Neural progenitor cell (in vitro differentiated cells): ENCODE measurements at regions not wholly inside any gene's neighbourhood (a gene's known extent, or its start where the extent isn't known, plus 50 kb on each side); places are given as distances from the start of the nearest gene placed in this dataset.

Experiments
- DNase-seq: peaks from one replicate; pipeline ENCODE4 v3.0.0-alpha.2; 2016; ENCODE audit warnings: low spot score
- H2AFZ ChIP-seq: fragments of 200-600 bp; sonication (generic); replicated peaks from 2 replicates; pipeline ENCODE4 v1.6.1; 2016; ENCODE audit warnings: antibody characterized with exemption
- H3F3A ChIP-seq: fragments of 200-600 bp; sonication (generic); 2 replicates; pipeline ENCODE4 v1.6.1; 2016; ENCODE audit warnings: antibody characterized with exemption, low read depth
- H3K27ac ChIP-seq: fragments of 200-600 bp; sonication (generic); 2 replicates; pipeline ENCODE4 v1.5.1; 2016; ENCODE audit warnings: mild to moderate bottlenecking
- H3K27me3 ChIP-seq: fragments of 200-600 bp; sonication (generic); 2 replicates; pipeline ENCODE4 v1.6.1; 2016; ENCODE audit warnings: mild to moderate bottlenecking, moderate library complexity
- H3K36me3 ChIP-seq: fragments of 200-600 bp; sonication (generic); 2 replicates; pipeline ENCODE4 v1.5.1; 2016
- H3K4me1 ChIP-seq: fragments of 200-600 bp; sonication (generic); 2 replicates; pipeline ENCODE4 v1.6.1; 2016; ENCODE audit warnings: mixed run types
- H3K4me2 ChIP-seq: fragments of 200-600 bp; sonication (generic); 2 replicates; pipeline ENCODE4 v1.6.1; 2016
- H3K4me3 ChIP-seq: fragments of 200-600 bp; sonication (generic); 2 replicates; pipeline ENCODE4 v1.5.1; 2016
- H3K79me2 ChIP-seq: fragments of 200-600 bp; sonication (generic); 2 replicates; pipeline ENCODE4 v1.6.1; 2016; ENCODE audit warnings: low read depth
- H3K9ac ChIP-seq: fragments of 200-600 bp; sonication (generic); 2 replicates; pipeline ENCODE4 v1.6.1; 2016
- H3K9me3 ChIP-seq: fragments of 200-600 bp; sonication (generic); 2 replicates; pipeline ENCODE4 v1.5.1; 2016; ENCODE audit warnings: low read depth
- H4K20me1 ChIP-seq: fragments of 200-600 bp; sonication (generic); 2 replicates; pipeline ENCODE4 v1.6.1; 2016; ENCODE audit warnings: low read depth
- H3K27ac Mint-ChIP-seq: 3 replicates; pipeline ENCODE4 v1.8.0; 2021; ENCODE audit warnings: mixed read lengths
- H3K27me3 Mint-ChIP-seq: 2 replicates; pipeline ENCODE4 v1.8.0; 2022; ENCODE audit warnings: low read depth, mild to moderate bottlenecking, inconsistent platforms, moderate library complexity, mixed read lengths; ENCODE audit not compliant: insufficient read depth
- H3K36me3 Mint-ChIP-seq: 3 replicates; pipeline ENCODE4 v1.8.0; 2021; ENCODE audit warnings: mixed read lengths
- H3K4me1 Mint-ChIP-seq: 3 replicates; pipeline ENCODE4 v1.8.0; 2021; ENCODE audit warnings: mixed read lengths
- H3K4me3 Mint-ChIP-seq: 3 replicates; pipeline ENCODE4 v1.8.0; 2021; ENCODE audit warnings: mild to moderate bottlenecking, moderate library complexity, mixed read lengths
- H3K9me3 Mint-ChIP-seq: 3 replicates; pipeline ENCODE4 v1.8.0; 2020; ENCODE audit warnings: mixed read lengths
- EZH2 ChIP-seq: fragments of 200-600 bp; sonication (generic); IDR thresholded peaks from 2 replicates; pipeline ENCODE4 v1.6.1; 2017; ENCODE audit warnings: antibody characterized with exemption, mild to moderate bottlenecking, moderate library complexity
- EZH2phosphoT487 ChIP-seq: fragments of 200-600 bp; sonication (generic); IDR thresholded peaks from 2 replicates; pipeline ENCODE4 v1.6.1; 2017; ENCODE audit warnings: antibody characterized with exemption
- TF ChIP-seq, protein P1 (sequence below): fragments of 200-600 bp; sonication (generic); IDR thresholded peaks from 2 replicates; pipeline ENCODE4 v1.5.1; 2017; ENCODE audit warnings: antibody characterized with exemption, mild to moderate bottlenecking

DNA sequence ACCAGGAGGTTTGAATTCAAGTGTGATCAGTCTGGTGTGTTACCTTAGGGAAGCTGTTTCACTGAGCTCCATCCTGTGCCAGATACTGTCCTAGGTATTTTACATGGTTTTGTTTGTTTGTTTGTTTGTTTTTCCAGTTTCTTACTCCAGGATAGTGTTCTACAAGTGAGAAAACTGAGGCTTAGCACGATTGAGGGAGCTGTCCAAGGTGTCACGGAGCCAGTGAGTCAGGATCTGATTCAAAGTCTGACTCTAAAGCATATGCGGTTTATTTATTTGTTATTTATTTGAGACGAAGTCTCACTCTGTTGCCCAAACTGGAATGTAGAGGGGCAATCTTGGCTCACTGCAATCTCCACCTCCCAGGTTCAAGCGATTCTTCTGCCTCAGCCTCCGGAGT is 79.7 kb upstream of the GNG2 start:
- Histone ChIP-seq H3K4me1 (no peaks in the 10 kb centered on the region), H2AFZ (no peak overlapping the region), H3K27me3 (peaks cover 5% of the 10 kb centered on the region), H3K9me3 (no peaks in the 10 kb centered on the region), H3F3A (no peaks in the 10 kb centered on the region), H3K4me3 (no peak overlapping the region), H3K27ac (no peak overlapping the region), H4K20me1 (no peaks in the 10 kb centered on the region), H3K79me2 (no peaks in the 10 kb centered on the region), H3K9ac (no peak overlapping the region), H3K36me3 (no peaks in the 10 kb centered on the region), H3K4me2 (no peak overlapping the region)
- TF ChIP-seq EZH2phosphoT487: no peak
- TF ChIP-seq, protein P1, sequence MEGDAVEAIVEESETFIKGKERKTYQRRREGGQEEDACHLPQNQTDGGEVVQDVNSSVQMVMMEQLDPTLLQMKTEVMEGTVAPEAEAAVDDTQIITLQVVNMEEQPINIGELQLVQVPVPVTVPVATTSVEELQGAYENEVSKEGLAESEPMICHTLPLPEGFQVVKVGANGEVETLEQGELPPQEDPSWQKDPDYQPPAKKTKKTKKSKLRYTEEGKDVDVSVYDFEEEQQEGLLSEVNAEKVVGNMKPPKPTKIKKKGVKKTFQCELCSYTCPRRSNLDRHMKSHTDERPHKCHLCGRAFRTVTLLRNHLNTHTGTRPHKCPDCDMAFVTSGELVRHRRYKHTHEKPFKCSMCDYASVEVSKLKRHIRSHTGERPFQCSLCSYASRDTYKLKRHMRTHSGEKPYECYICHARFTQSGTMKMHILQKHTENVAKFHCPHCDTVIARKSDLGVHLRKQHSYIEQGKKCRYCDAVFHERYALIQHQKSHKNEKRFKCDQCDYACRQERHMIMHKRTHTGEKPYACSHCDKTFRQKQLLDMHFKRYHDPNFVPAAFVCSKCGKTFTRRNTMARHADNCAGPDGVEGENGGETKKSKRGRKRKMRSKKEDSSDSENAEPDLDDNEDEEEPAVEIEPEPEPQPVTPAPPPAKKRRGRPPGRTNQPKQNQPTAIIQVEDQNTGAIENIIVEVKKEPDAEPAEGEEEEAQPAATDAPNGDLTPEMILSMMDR: no peak
- TF ChIP-seq EZH2: no peak
- peak; percentile 46 for DNase-seq
- Mint-ChIP-seq H3K4me1 (peaks cover 10% of the 10 kb centered on the region), H3K27me3 (peaks cover 12% of the 10 kb centered on the region), H3K4me3 (no peak overlapping the region), H3K36me3 (no peaks in the 10 kb centered on the region), H3K9me3 (peaks cover under 1% of the 10 kb centered on the region), H3K27ac (no peak overlapping the region)

DNA sequence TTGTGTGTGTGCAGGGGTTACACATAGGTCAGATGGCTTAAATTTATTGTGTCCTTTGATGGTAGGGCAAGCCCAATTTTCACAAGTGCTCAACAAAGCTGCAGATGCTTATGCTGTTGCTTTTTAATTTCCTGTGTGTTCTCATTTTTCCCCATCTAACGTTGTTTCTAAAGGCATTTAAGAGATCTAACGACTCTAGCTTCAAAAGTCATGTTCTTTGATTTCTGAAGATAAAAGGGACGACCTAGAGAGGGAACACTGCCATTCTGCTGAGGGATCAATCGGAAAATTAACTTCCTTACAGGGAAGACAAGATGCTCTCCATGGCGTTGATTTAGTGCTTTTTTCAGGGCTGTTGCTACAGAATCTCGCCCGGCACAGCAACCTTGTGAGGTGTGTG is 79.0 kb upstream of the GNG2 start:
- no peak overlapping the region for H3K27ac Mint-ChIP-seq
- Histone ChIP-seq H3K4me3 (no peak overlapping the region), H3K4me1 (no peaks in the 10 kb centered on the region), H3F3A (no peaks in the 10 kb centered on the region), H2AFZ (no peak overlapping the region), H3K27me3 (peaks cover 5% of the 10 kb centered on the region), H3K79me2 (no peaks in the 10 kb centered on the region), H4K20me1 (no peaks in the 10 kb centered on the region), H3K4me2 (no peak overlapping the region), H3K36me3 (no peaks in the 10 kb centered on the region), H3K27ac (no peak overlapping the region), H3K9me3 (no peaks in the 10 kb centered on the region), H3K9ac (no peak overlapping the region)
- DNase-seq: no peak
- TF ChIP-seq EZH2phosphoT487 (no peak), EZH2 (no peak)
- TF ChIP-seq, protein P1: no peak
- H3K36me3 Mint-ChIP-seq: no peaks in the 10 kb centered on the region
- H3K4me1 Mint-ChIP-seq: peaks cover 7% of the 10 kb centered on the region
- no peak overlapping the region for H3K4me3 Mint-ChIP-seq
- peaks cover 7% of the 10 kb centered on the region for H3K9me3 Mint-ChIP-seq
- H3K27me3 Mint-ChIP-seq: peaks cover 7% of the 10 kb centered on the region

DNA sequence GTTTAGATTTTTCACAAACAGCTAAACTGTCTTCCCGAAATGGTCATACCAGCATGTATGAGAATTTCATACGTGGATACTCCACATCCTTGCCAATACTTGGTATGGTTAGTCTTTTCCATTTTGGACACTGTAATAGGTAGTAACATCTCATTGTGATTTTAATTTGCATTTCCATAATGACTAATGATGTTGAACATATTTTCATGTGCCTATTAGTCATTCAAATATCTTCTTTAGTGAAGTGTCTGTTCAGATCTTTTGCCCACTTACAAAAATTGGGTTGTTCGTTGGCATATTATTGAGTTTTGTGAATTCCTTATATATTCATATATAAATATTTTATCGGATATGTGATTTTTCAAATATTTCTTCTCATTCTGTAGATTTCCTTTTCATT is 78.0 kb upstream of the GNG2 start:
- DNase-seq: no peak
- H3K27ac Mint-ChIP-seq: no peak overlapping the region
- H3K9ac ChIP-seq: no peak overlapping the region
- no peak overlapping the region for H3K4me3 Mint-ChIP-seq
- TF ChIP-seq, protein P1: no peak
- TF ChIP-seq EZH2 (no peak), EZH2phosphoT487 (no peak)
- no peaks in the 10 kb centered on the region for H3F3A ChIP-seq
- H4K20me1 ChIP-seq: no peaks in the 10 kb centered on the region
- no peaks in the 10 kb centered on the region for H3K36me3 ChIP-seq
- no peaks in the 10 kb centered on the region for H3K4me1 ChIP-seq
- no peaks in the 10 kb centered on the region for H3K36me3 Mint-ChIP-seq
- H3K4me2 ChIP-seq: no peak overlapping the region
- peaks cover 4% of the 10 kb centered on the region for H3K4me1 Mint-ChIP-seq
- no peak overlapping the region for H2AFZ ChIP-seq
- H3K27me3 ChIP-seq: peaks cover 5% of the 10 kb centered on the region
- H3K27me3 Mint-ChIP-seq: peaks cover 5% of the 10 kb centered on the region
- H3K9me3 Mint-ChIP-seq: peaks cover 14% of the 10 kb centered on the region
- no peak overlapping the region for H3K4me3 ChIP-seq
- no peaks in the 10 kb centered on the region for H3K9me3 ChIP-seq
- no peak overlapping the region for H3K27ac ChIP-seq
- no peaks in the 10 kb centered on the region for H3K79me2 ChIP-seq

DNA sequence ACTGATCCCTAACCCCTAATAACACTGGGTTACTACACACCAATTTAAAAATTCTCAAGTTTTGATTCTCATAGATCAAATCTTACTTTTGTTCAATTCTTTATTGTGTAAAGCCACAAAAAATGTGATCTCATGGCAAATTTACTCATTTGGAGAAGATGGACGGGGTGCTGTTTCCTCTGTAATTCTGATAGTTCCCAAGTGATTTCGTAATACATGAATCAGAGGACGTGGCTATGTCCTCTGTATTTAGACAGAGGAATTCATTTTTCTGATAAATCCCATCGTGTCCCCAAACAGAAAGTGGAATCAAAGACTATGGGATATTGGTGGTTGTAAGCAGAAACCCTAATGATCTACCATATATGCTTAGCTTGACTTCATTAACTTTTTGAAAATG is 76.6 kb upstream of the GNG2 start:
- H3K27me3 ChIP-seq: peaks cover 5% of the 10 kb centered on the region
- H3K9ac ChIP-seq: no peak overlapping the region
- Mint-ChIP-seq H3K27me3 (peaks cover 5% of the 10 kb centered on the region), H3K4me3 (no peak overlapping the region), H3K36me3 (peaks cover 2% of the 10 kb centered on the region), H3K4me1 (peaks cover 4% of the 10 kb centered on the region), H3K27ac (no peak overlapping the region), H3K9me3 (peaks cover 16% of the 10 kb centered on the region)
- H4K20me1 ChIP-seq: no peaks in the 10 kb centered on the region
- H3K4me2 ChIP-seq: no peak overlapping the region
- H2AFZ ChIP-seq: no peak overlapping the region
- H3F3A ChIP-seq: no peaks in the 10 kb centered on the region
- H3K27ac ChIP-seq: no peak overlapping the region
- TF ChIP-seq, protein P1: no peak
- TF ChIP-seq EZH2 (no peak), EZH2phosphoT487 (no peak)
- H3K4me3 ChIP-seq: no peak overlapping the region
- no peaks in the 10 kb centered on the region for H3K4me1 ChIP-seq
- DNase-seq: no peak
- H3K9me3 ChIP-seq: no peaks in the 10 kb centered on the region
- H3K36me3 ChIP-seq: no peaks in the 10 kb centered on the region
- no peaks in the 10 kb centered on the region for H3K79me2 ChIP-seq
